NCI-H2196 (cell line): ENCODE measurements at regions not wholly inside any gene's neighbourhood (a gene's known extent, or its start where the extent isn't known, plus 50 kb on each side); places are given as distances from the start of the nearest gene placed in this dataset.
"Not testable (repeated sequence)": the region's sequence is repeated elsewhere in the genome, so short reads cannot be mapped to it uniquely, and the experiment has no call there.

Experiments
- DNase-seq: peaks from one replicate; lab custom pipeline; 2025; ENCODE audit not compliant: unreplicated experiment; lab: John Stamatoyannopoulos, UW

- no peak for DNase-seq
Measured at GRCh38 chr7:106747804-106748203, 86.8 kb upstream of the CCDC71L start.

- DNase-seq = no peak
Measured at GRCh38 chr7:106749165-106749564, 88.2 kb upstream of the CCDC71L start.

GRCh38 chr7:106750773-106751172, 89.8 kb upstream of the CCDC71L start:
- DNase-seq = no peak

- no peak for DNase-seq
Measured at GRCh38 chr7:106752367-106752766, 91.4 kb upstream of the CCDC71L start.

GRCh38 chr7:106755024-106755423, 94.1 kb upstream of the CCDC71L start:
- not testable (repeated sequence) for DNase-seq

GRCh38 chr7:106755641-106756040, 94.7 kb upstream of the CCDC71L start:
- DNase-seq = no peak

GRCh38 chr7:106756071-106756470, 95.1 kb upstream of the CCDC71L start:
- DNase-seq = no peak

- DNase-seq = no peak
Measured at GRCh38 chr7:106756884-106757283, 95.9 kb upstream of the CCDC71L start.

- DNase-seq = no peak
Measured at GRCh38 chr7:106757846-106758245, 96.9 kb upstream of the CCDC71L start.

- not testable (repeated sequence) for DNase-seq
Measured at GRCh38 chr7:106762845-106763244, 101.9 kb upstream of the CCDC71L start.

- no peak for DNase-seq
Measured at GRCh38 chr7:106763717-106764116, 101.4 kb upstream of the PIK3CG start.

- no peak for DNase-seq
Measured at GRCh38 chr7:106765727-106766355, 99.2 kb upstream of the PIK3CG start.

- DNase-seq = no peak
Measured at GRCh38 chr7:106766551-106766950, 98.5 kb upstream of the PIK3CG start.

GRCh38 chr7:106767078-106767477, 98.0 kb upstream of the PIK3CG start:
- DNase-seq = no peak

- DNase-seq = no peak
Measured at GRCh38 chr7:106767498-106768323, 97.4 kb upstream of the PIK3CG start.

- no peak for DNase-seq
Measured at GRCh38 chr7:106768324-106768751, 96.7 kb upstream of the PIK3CG start.

GRCh38 chr7:106770191-106770590, 94.9 kb upstream of the PIK3CG start:
- DNase-seq = no peak

- no peak for DNase-seq
Measured at GRCh38 chr7:106772655-106773108, 92.4 kb upstream of the PIK3CG start.

- DNase-seq = no peak
Measured at GRCh38 chr7:106773228-106773627, 91.9 kb upstream of the PIK3CG start.

- DNase-seq = no peak
Measured at GRCh38 chr7:106773721-106774120, 91.4 kb upstream of the PIK3CG start.

GRCh38 chr7:106774213-106774767, 90.8 kb upstream of the PIK3CG start:
- no peak for DNase-seq
